Upper lobe of left lung (tissue), 4 donors: ENCODE measurements at regions not wholly inside any gene's neighbourhood (a gene's known extent, or its start where the extent isn't known, plus 50 kb on each side); places are given as distances from the start of the nearest gene placed in this dataset.

Experiments used
- CTCF ChIP-seq, 6 experiments: fragments of 450-650 bp in 4 of 6; fragments of 200-600 bp in 2 of 6; sonication (generic) in 2 of 6; IDR thresholded peaks; one replicate each; pipeline ENCODE4 v1.5.1; 2016 to 2019; ENCODE audit warnings: antibody characterized with exemption in 6 of 6
- EP300 ChIP-seq, 4 donors: sonication (generic); formaldehyde crosslinking; IDR thresholded peaks; one replicate each; pipeline ENCODE4 v1.5.1; 2017; ENCODE audit warnings: antibody characterized with exemption in 4 of 4, control low read depth in 2 of 4
- POLR2AphosphoS5 ChIP-seq, 2 donors: sonication (generic); formaldehyde crosslinking; IDR thresholded peaks; one replicate each; pipeline ENCODE4 v1.5.1; 2017; ENCODE audit warnings: antibody characterized with exemption in 2 of 2

GRCh38 chr12:14273913-14274311 is 91.6 kb upstream of the ATF7IP start:
- TF ChIP-seq CTCF (IDR thresholded peaks at IDR 0.05) (no peak), EP300 (IDR thresholded peaks at IDR 0.05) (no peak), POLR2AphosphoS5 (IDR thresholded peaks at IDR 0.05) (no peak)
